ENCODE measurements at regions not wholly inside any gene's neighbourhood (a gene's known extent, or its start where the extent isn't known, plus 50 kb on each side); places are given as distances from the start of the nearest gene placed in this dataset.

GRCh38 chr5:111572561-111572960, 60.2 kb upstream of the STARD4 start:
- DNase-seq, result no peak

GRCh38 chr5:111563031-111563822, 50.9 kb upstream of the STARD4 start:
- no peak for DNase-seq

- DNase-seq, result no peak
Measured at GRCh38 chr5:111562561-111562960, 50.2 kb upstream of the STARD4 start.

Data from NCI-H226 (cell line).